Vagina (tissue), 2 donors: ENCODE measurements at regions not wholly inside any gene's neighbourhood (a gene's known extent, or its start where the extent isn't known, plus 50 kb on each side); places are given as distances from the start of the nearest gene placed in this dataset.

Source experiments
- DNase-seq, 2 donors: peaks; one replicate each; pipeline ENCODE4 v3.0.0-alpha.2; 2017; ENCODE audit errors: extremely low spot score in 2 of 2
- H3K27ac ChIP-seq: fragments of 200-600 bp; sonication (generic); one replicate; pipeline ENCODE4 v1.5.1; 2019
- H3K27me3 ChIP-seq: fragments of 200-600 bp; sonication (generic); one replicate; pipeline ENCODE4 v1.5.1; 2019
- H3K36me3 ChIP-seq, 2 donors: fragments of 200-600 bp; sonication (generic); one replicate each; pipeline ENCODE4 v1.5.1; 2017 to 2019
- H3K4me1 ChIP-seq: fragments of 200-600 bp; sonication (generic); one replicate; pipeline ENCODE4 v1.5.1; 2019
- H3K4me3 ChIP-seq, 2 donors: fragments of 200-600 bp; sonication (generic); 1 replicate in 1 of 2; 2 replicates in 1 of 2; pipeline ENCODE4 v1.5.1; 2016 to 2019
- H3K9me3 ChIP-seq: fragments of 200-600 bp; sonication (generic); one replicate; pipeline ENCODE4 v1.5.1; 2019
- CTCF ChIP-seq, 3 experiments: fragments of 450-650 bp in 2 of 3; fragments of 200-600 bp in 1 of 3; sonication (generic) in 1 of 3; IDR thresholded peaks; one replicate each; pipeline ENCODE4 v1.5.1; 2017 to 2019; ENCODE audit warnings: antibody characterized with exemption in 3 of 3, mild to moderate bottlenecking in 2 of 3, moderate library complexity in 2 of 3
- POLR2A ChIP-seq, 2 donors: fragments of 450-650 bp; IDR thresholded peaks; one replicate each; pipeline ENCODE4 v1.6.1; 2017; ENCODE audit warnings: antibody characterized with exemption in 2 of 2, mild to moderate bottlenecking in 2 of 2, moderate library complexity in 2 of 2
- POLR2AphosphoS5 ChIP-seq, 2 donors: sonication (generic); formaldehyde crosslinking; IDR thresholded peaks; one replicate each; pipeline ENCODE4 v1.9.0; 2017; ENCODE audit warnings: antibody characterized with exemption in 2 of 2, mild to moderate bottlenecking in 2 of 2, low read depth in 1 of 2; ENCODE audit not compliant: insufficient read depth in 1 of 2
- intact Hi-C: fragments of 100-400 bp; cut with DNase I; formaldehyde crosslinking; loops from one replicate; pipeline ENCODE4 v1.15.1; 2023

GRCh38 chr7:25964483-25964991 lies 187.5 kb upstream of the NFE2L3 start:
- no peak for DNase-seq
- no peaks in the 10 kb centered on the region for H3K4me1 ChIP-seq
- H3K27me3 ChIP-seq = no peaks in the 10 kb centered on the region
- intact Hi-C loops = no loop called here
- TF ChIP-seq POLR2A (IDR thresholded peaks at IDR 0.05) (no peak), POLR2AphosphoS5 (IDR thresholded peaks at IDR 0.05; ENCODE audit: insufficient read depth in 1 of 2, low read depth in 1 of 2) (no peak), CTCF (IDR thresholded peaks at IDR 0.05) (no peak)
- no peak overlapping the region for H3K4me3 ChIP-seq
- H3K9me3 ChIP-seq = no peaks in the 10 kb centered on the region
- no peak overlapping the region for H3K27ac ChIP-seq
- H3K36me3 ChIP-seq = no peaks in the 10 kb centered on the region

GRCh38 chr7:25965405-25966123 lies 186.4 kb upstream of the NFE2L3 start:
- Histone ChIP-seq H3K9me3 (no peaks in the 10 kb centered on the region), H3K4me3 (no peak overlapping the region), H3K36me3 (no peaks in the 10 kb centered on the region), H3K27me3 (no peaks in the 10 kb centered on the region), H3K4me1 (no peaks in the 10 kb centered on the region), H3K27ac (no peak overlapping the region)
- no peak for TF ChIP-seq POLR2A (IDR thresholded peaks at IDR 0.05)
- no peak for TF ChIP-seq POLR2AphosphoS5 (IDR thresholded peaks at IDR 0.05; ENCODE audit: insufficient read depth in 1 of 2, low read depth in 1 of 2)
- no peak for TF ChIP-seq CTCF (IDR thresholded peaks at IDR 0.05)
- intact Hi-C loops = no loop called here
- no peak for DNase-seq

GRCh38 chr7:25966469-25966868 lies 185.5 kb upstream of the NFE2L3 start:
- no peaks in the 10 kb centered on the region for H3K36me3 ChIP-seq
- no peak for TF ChIP-seq CTCF (IDR thresholded peaks at IDR 0.05)
- TF ChIP-seq POLR2AphosphoS5 (IDR thresholded peaks at IDR 0.05; ENCODE audit: insufficient read depth in 1 of 2, low read depth in 1 of 2) = no peak
- no peak for TF ChIP-seq POLR2A (IDR thresholded peaks at IDR 0.05)
- H3K27me3 ChIP-seq = no peaks in the 10 kb centered on the region
- intact Hi-C loops = no loop called here
- no peaks in the 10 kb centered on the region for H3K9me3 ChIP-seq
- H3K4me1 ChIP-seq = no peaks in the 10 kb centered on the region
- H3K27ac ChIP-seq = no peak overlapping the region
- no peak for DNase-seq
- H3K4me3 ChIP-seq = no peak overlapping the region

GRCh38 chr7:25967278-25968204 lies 184.5 kb upstream of the NFE2L3 start:
- H3K36me3 ChIP-seq = no peaks in the 10 kb centered on the region
- no peaks in the 10 kb centered on the region for H3K4me1 ChIP-seq
- no peak for DNase-seq
- H3K27me3 ChIP-seq = no peaks in the 10 kb centered on the region
- no peak overlapping the region for H3K27ac ChIP-seq
- no peaks in the 10 kb centered on the region for H3K9me3 ChIP-seq
- intact Hi-C loops = no loop called here
- TF ChIP-seq CTCF (IDR thresholded peaks at IDR 0.05) = no peak
- no peak for TF ChIP-seq POLR2AphosphoS5 (IDR thresholded peaks at IDR 0.05; ENCODE audit: insufficient read depth in 1 of 2, low read depth in 1 of 2)
- TF ChIP-seq POLR2A (IDR thresholded peaks at IDR 0.05) = no peak
- H3K4me3 ChIP-seq = no peak overlapping the region
